HepG2 (cell line): ENCODE measurements at regions not wholly inside any gene's neighbourhood (a gene's known extent, or its start where the extent isn't known, plus 50 kb on each side); places are given as distances from the start of the nearest gene placed in this dataset.

ENCODE experiments used
- ATAC-seq: fragments of 200-7000 bp; cut with Tn5 transposase; 3 replicates; pipeline ENCODE4 v1.9.1; 2020; ENCODE audit warnings: mild to moderate bottlenecking, moderate library complexity
- BruUV-seq: library from RNA; stranded (reverse); fragments of 400-500 nt; replicated peaks from 2 replicates; lab custom pipeline; 2021; lab: Mats Ljungman, UMichigan
- CTCF ChIA-PET: fragments of 300-600 bp; formaldehyde crosslinking; extraction: SDS; loops from one replicate; lab custom pipeline; 2021; ENCODE audit warnings: low total read pairs, inconsistent platforms, low intra/inter-chr PET ratio; lab: Yijun Ruan, JAX
- POLR2A ChIA-PET: fragments of 350-600 bp; sonication (Branson Sonifier 250); formaldehyde crosslinking; loops from one replicate; lab custom pipeline; 2020; ENCODE audit warnings: antibody characterized with exemption, inconsistent platforms; lab: Yijun Ruan, JAX
- DNase-seq: peaks from one replicate; pipeline ENCODE4 v3.0.0-alpha.2; 2015; ENCODE audit warnings: low spot score
- FAIRE-seq: peaks from 3 replicates; lab custom pipeline; 2011; peaks lifted over from hg19 to GRCh38; lab: Jason Lieb, UNC
- H2AFZ ChIP-seq: one replicate; pipeline ENCODE4 v1.6.1; 2011; ENCODE audit warnings: low read length, inconsistent platforms
- H3K27ac ChIP-seq: fragments of 300-600 bp; 3 replicates; pipeline ENCODE4 v1.8.0; 2011; ENCODE audit warnings: mixed run types, mild to moderate bottlenecking, mixed read lengths, low read length, inconsistent platforms; ENCODE audit not compliant: insufficient read depth; ENCODE audit errors: extremely low read length
- H3K27me3 ChIP-seq, 2 experiments: fragments of 200-600 bp in 1 of 2; 2 replicates in 1 of 2; 3 replicates in 1 of 2; pipeline versions ENCODE4 v1.6.0 to v1.8.0; 2011; ENCODE audit warnings: low read length in 2 of 2, mild to moderate bottlenecking in 2 of 2, moderate library complexity in 2 of 2, inconsistent platforms in 1 of 2; ENCODE audit not compliant: insufficient read depth in 2 of 2, control insufficient read depth in 1 of 2
- H3K36me3 ChIP-seq, 2 experiments: fragments of 200-600 bp in 1 of 2; replicated peaks in 1 of 2; 2 replicates in 1 of 2; 3 replicates in 1 of 2; pipeline versions ENCODE4 v1.5.1 to v1.8.0; 2011; ENCODE audit warnings: low read length in 2 of 2, inconsistent platforms in 1 of 2; ENCODE audit not compliant: insufficient read depth in 2 of 2, control insufficient read depth in 1 of 2
- H3K4me1 ChIP-seq: 2 replicates; pipeline ENCODE4 v1.5.1; 2012; ENCODE audit warnings: low read length, inconsistent platforms; ENCODE audit not compliant: insufficient read depth
- H3K4me2 ChIP-seq: 2 replicates; pipeline ENCODE4 v1.6.0; 2011; ENCODE audit warnings: low read depth, low read length, inconsistent platforms
- H3K4me3 ChIP-seq, 3 experiments: fragments of 200-600 bp in 1 of 3; sonication (generic), shearing (Covaris generic) in 1 of 3; replicated peaks in 1 of 3; 2 replicates each; pipeline ENCODE4 v1.5.1; 2011 to 2016; ENCODE audit warnings: low read length in 3 of 3, inconsistent platforms in 2 of 3, low read depth in 2 of 3, mild to moderate bottlenecking in 2 of 3, control low read depth in 1 of 3, mixed read lengths in 1 of 3; ENCODE audit not compliant: insufficient read depth in 1 of 3
- H3K79me2 ChIP-seq: one replicate; pipeline ENCODE4 v1.6.1; 2011; ENCODE audit warnings: low read length, inconsistent platforms; ENCODE audit not compliant: insufficient read depth
- H3K9ac ChIP-seq: 2 replicates; pipeline ENCODE4 v1.6.0; 2011; ENCODE audit warnings: mild to moderate bottlenecking, low read depth, low read length, inconsistent platforms; ENCODE audit not compliant: insufficient read depth
- H3K9me3 ChIP-seq: 2 replicates; pipeline ENCODE4 v1.5.1; 2012; ENCODE audit warnings: mild to moderate bottlenecking, low read length
- H4K20me1 ChIP-seq: 2 replicates; pipeline ENCODE4 v1.6.0; 2011; ENCODE audit warnings: inconsistent platforms, mild to moderate bottlenecking, low read length, moderate library complexity; ENCODE audit not compliant: insufficient read depth
- IKZF1 ChIP-seq: fragments of 450-650 bp; IDR thresholded peaks from 2 replicates; pipeline ENCODE4 v1.7.1; 2016
- KAT2B ChIP-seq: fragments of 150-350 bp; IDR thresholded peaks from 2 replicates; pipeline ENCODE4 v1.6.1; 2014; ENCODE audit warnings: low read depth, low read length, borderline replicate concordance
- KDM5B ChIP-seq: sonication (generic); formaldehyde crosslinking; IDR thresholded peaks from 2 replicates; pipeline ENCODE4 v1.4.0; 2020; ENCODE audit warnings: missing genetic modification reagents, mild to moderate bottlenecking, borderline replicate concordance
- MAFK ChIP-seq, 2 experiments: IDR thresholded peaks in 1 of 2; conservative IDR thresholded peaks in 1 of 2; 2 replicates each; pipeline ENCODE4 v1.6.1; 2011; ENCODE audit warnings: improper control_type of control experiment in 2 of 2, low read length in 2 of 2
- NCOA1 ChIP-seq: sonication (generic); formaldehyde crosslinking; IDR thresholded peaks from 2 replicates; pipeline ENCODE4 v1.9.0; 2021; ENCODE audit warnings: missing genetic modification reagents
- RFXAP ChIP-seq: sonication (generic); formaldehyde crosslinking; IDR thresholded peaks from 2 replicates; pipeline ENCODE4 v1.4.0; 2020; ENCODE audit warnings: missing genetic modification reagents, borderline replicate concordance
- TFAP4 ChIP-seq: sonication (generic); IDR thresholded peaks from 2 replicates; pipeline ENCODE4 v1.6.1; 2016; ENCODE audit warnings: low read depth, borderline replicate concordance
- ZBTB7A ChIP-seq: sonication (generic); formaldehyde crosslinking; IDR thresholded peaks from 2 replicates; pipeline ENCODE4 v1.8.0; 2022; ENCODE audit warnings: mild to moderate bottlenecking, missing genetic modification reagents
- ZNF607 ChIP-seq: sonication (generic); formaldehyde crosslinking; IDR thresholded peaks from 2 replicates; pipeline ENCODE4 v1.5.1; 2020; ENCODE audit warnings: missing genetic modification reagents, mild to moderate bottlenecking, borderline replicate concordance
- ZNF614 ChIP-seq: IDR thresholded peaks from 2 replicates; pipeline ENCODE4 v1.6.1; 2018; ENCODE audit warnings: missing biosample characterization, missing genetic modification reagents, inconsistent platforms, borderline replicate concordance
- ZNF691 ChIP-seq: sonication (generic); formaldehyde crosslinking; IDR thresholded peaks from 2 replicates; pipeline ENCODE4 v1.4.0; 2020; ENCODE audit warnings: missing genetic modification reagents, low read depth, mild to moderate bottlenecking, borderline replicate concordance
- WGBS: methylation state at CpG from one replicate; pipeline ENCODE4 v1.1.6; 2017; ENCODE audit warnings: low lambda C conversion rate; 5-methylcytosine and 5-hydroxymethylcytosine counted together
- in situ Hi-C: cut with HindIII; loops from 2 replicates; pipeline ENCODE4 v1.10.0; 2017; ENCODE audit warnings: low pct_unique_long_range_greater_than_20kb; ENCODE audit not compliant: extremely low pct_ligation_motif_present
- intact Hi-C: fragments of 100-400 bp; cut with micrococcal nuclease; formaldehyde crosslinking; loops from one replicate; pipeline ENCODE4 v1.10.0; 2022; ENCODE audit not compliant: unreplicated experiment
- TF ChIP-seq, protein P1 (sequence below): IDR thresholded peaks from 2 replicates; pipeline ENCODE4 v1.6.1; 2012; ENCODE audit warnings: low read depth, low read length, improper control_type of control experiment
- TF ChIP-seq, protein P2 (sequence below): sonication (generic); formaldehyde crosslinking; IDR thresholded peaks from 2 replicates; pipeline ENCODE4 v1.8.0; 2022; ENCODE audit warnings: missing genetic modification reagents, mild to moderate bottlenecking, moderate library complexity, borderline replicate concordance

DNA sequence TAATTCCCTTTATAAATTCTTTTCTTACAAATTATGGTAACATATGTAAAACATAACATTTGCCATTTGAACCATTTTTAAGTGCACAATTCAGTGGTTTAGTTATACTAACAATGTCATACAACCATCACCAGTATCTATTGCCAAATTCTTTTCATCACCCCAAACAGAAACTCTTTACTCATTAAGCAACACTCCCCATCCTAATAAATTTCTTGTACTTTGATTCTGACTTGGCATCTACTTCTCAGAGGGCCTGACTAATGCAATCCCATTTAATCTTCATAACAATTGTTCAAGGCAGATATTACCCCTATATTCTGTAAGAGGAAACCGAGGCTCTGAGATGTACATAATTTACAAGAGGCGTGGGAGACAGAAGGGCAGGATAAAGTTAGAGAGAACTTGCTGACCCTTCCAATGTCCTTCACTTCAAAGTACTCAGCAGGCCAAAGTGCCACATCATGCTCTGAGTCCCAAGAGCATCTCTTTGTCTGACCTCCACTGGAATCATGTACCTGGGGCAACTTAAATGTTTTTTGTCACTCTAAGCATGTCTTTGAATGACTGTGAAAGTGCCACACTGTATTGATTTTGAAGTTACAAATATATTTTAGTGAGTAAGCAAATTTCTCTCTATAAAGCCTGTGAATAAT, 255.3 kb downstream of the KIF4B start:
- no peak overlapping the region for H3K27ac ChIP-seq
- H3K79me2 ChIP-seq: no peaks in the 10 kb centered on the region
- in situ Hi-C loops: no loop called here
- H2AFZ ChIP-seq: no peak overlapping the region
- H4K20me1 ChIP-seq: no peaks in the 10 kb centered on the region
- H3K27me3 ChIP-seq: no peaks in the 10 kb centered on the region
- intact Hi-C loops: loop anchor here (10.0 kb wide), 1 partner anchor 124 kb away; no protein-coding TSS in a partner anchor
- no peak for ATAC-seq
- ChIA-PET CTCF (no interaction called here), POLR2A (no interaction called here)
- H3K4me1 ChIP-seq: no peaks in the 10 kb centered on the region
- no peak for TF ChIP-seq ZNF607
- 0 out of 4 replicates have a peak, but pooled peaks of 1 of the 2 experiments have one; percentile 17 for TF ChIP-seq MAFK (conservative IDR thresholded peaks at IDR 0.05 in 1 of 2, IDR thresholded peaks at IDR 0.05 in 1 of 2; ENCODE audit: low read length in 2 of 2)
- WGBS: 0% methylated on average over 2 of the region's 2 CpGs
- no peak overlapping the region for H3K4me3 ChIP-seq
- no peak overlapping the region for H3K9ac ChIP-seq
- no peak for DNase-seq
- FAIRE-seq: no peak
- no peak overlapping the region for H3K4me2 ChIP-seq
- no peaks in the 10 kb centered on the region for H3K9me3 ChIP-seq
- H3K36me3 ChIP-seq: no peaks in the 10 kb centered on the region
- no TSS peak for BruUV-seq

DNA sequence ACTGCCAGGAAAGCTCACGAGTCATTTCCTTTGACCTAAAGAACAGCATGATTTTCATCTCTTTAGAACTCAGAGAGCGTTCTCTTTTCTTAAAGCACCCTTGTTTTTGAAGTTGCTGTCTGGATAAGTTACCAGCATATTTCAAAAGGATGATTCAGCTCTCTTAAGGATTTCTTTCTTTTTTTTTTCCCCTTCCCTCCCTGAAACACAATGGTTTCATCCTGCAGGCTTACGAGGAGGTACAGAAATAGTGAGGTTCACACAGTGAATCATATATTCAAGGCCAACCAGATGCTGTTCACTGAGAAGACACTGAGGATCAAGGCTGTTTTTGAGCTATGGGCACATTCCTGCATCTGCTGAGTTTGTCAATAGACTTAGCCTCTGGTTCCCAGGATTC, 257.2 kb downstream of the KIF4B start:
- no peak for ATAC-seq
- POLR2A ChIA-PET: no interaction called here
- no peak overlapping the region for H3K27ac ChIP-seq
- WGBS: 5% methylated on average over 3 of the region's 3 CpGs
- no peaks in the 10 kb centered on the region for H3K36me3 ChIP-seq
- H3K9me3 ChIP-seq: no peaks in the 10 kb centered on the region
- no peak overlapping the region for H3K9ac ChIP-seq
- CTCF ChIA-PET: no interaction called here
- H3K79me2 ChIP-seq: no peaks in the 10 kb centered on the region
- H3K4me2 ChIP-seq: no peak overlapping the region
- no peak overlapping the region for H3K4me3 ChIP-seq
- intact Hi-C loops: no loop called here
- H3K27me3 ChIP-seq: no peaks in the 10 kb centered on the region
- in situ Hi-C loops: no loop called here
- no peak overlapping the region for H2AFZ ChIP-seq
- FAIRE-seq: no peak
- no TSS peak for BruUV-seq
- no peak for DNase-seq
- no peaks in the 10 kb centered on the region for H4K20me1 ChIP-seq
- H3K4me1 ChIP-seq: no peaks in the 10 kb centered on the region
- TF ChIP-seq ZNF614 (CRISPR knock-in tag) (no peak), RFXAP (no peak), ZNF691 (CRISPR knock-in tag) (no peak), TFAP4 (no peak), ZBTB7A (CRISPR knock-in tag) (no peak), KAT2B (no peak), KDM5B (no peak), NCOA1 (CRISPR knock-in tag) (no peak), IKZF1 (no peak)
- TF ChIP-seq, protein P1, sequence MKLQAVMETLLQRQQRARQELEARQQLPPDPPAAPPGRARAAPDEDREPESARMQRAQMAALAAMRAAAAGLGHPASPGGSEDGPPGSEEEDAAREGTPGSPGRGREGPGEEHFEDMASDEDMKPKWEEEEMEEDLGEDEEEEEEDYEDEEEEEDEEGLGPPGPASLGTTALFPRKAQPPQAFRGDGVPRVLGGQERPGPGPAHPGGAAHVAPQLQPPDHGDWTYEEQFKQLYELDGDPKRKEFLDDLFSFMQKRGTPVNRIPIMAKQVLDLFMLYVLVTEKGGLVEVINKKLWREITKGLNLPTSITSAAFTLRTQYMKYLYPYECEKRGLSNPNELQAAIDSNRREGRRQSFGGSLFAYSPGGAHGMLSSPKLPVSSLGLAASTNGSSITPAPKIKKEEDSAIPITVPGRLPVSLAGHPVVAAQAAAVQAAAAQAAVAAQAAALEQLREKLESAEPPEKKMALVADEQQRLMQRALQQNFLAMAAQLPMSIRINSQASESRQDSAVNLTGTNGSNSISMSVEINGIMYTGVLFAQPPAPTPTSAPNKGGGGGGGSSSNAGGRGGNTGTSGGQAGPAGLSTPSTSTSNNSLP: no peak
- TF ChIP-seq, protein P2, sequence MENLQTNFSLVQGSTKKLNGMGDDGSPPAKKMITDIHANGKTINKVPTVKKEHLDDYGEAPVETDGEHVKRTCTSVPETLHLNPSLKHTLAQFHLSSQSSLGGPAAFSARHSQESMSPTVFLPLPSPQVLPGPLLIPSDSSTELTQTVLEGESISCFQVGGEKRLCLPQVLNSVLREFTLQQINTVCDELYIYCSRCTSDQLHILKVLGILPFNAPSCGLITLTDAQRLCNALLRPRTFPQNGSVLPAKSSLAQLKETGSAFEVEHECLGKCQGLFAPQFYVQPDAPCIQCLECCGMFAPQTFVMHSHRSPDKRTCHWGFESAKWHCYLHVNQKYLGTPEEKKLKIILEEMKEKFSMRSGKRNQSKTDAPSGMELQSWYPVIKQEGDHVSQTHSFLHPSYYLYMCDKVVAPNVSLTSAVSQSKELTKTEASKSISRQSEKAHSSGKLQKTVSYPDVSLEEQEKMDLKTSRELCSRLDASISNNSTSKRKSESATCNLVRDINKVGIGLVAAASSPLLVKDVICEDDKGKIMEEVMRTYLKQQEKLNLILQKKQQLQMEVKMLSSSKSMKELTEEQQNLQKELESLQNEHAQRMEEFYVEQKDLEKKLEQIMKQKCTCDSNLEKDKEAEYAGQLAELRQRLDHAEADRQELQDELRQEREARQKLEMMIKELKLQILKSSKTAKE (CRISPR knock-in tag): no peak
